ENCODE measurements at regions not wholly inside any gene's neighbourhood (a gene's known extent, or its start where the extent isn't known, plus 50 kb on each side); places are given as distances from the start of the nearest gene placed in this dataset.
A peak's percentile ranks its signal among the peaks of the same experiment; 100 is the strongest.

- H3K9me3 Mint-ChIP-seq: no peaks in the 10 kb centered on the region
- no peaks in the 10 kb centered on the region for H3K27me3 Mint-ChIP-seq (ENCODE audit: insufficient read depth, low read depth)
- peaks cover 91% of the 10 kb centered on the region for H3K27me3 ChIP-seq
Observed at GRCh38 chr18:72444798-72445155, 99.4 kb downstream of the CBLN2 start.

GRCh38 chr18:72444111-72444797 is 99.9 kb downstream of the CBLN2 start:
- Histone ChIP-seq H2AFZ (replicated peaks) (no peak overlapping the region), H3K4me2 (peak overlapping the region; percentile 45), H3K4me1 (peaks cover 15% of the 10 kb centered on the region), H3K79me2 (ENCODE audit: low read depth) (no peaks in the 10 kb centered on the region), H3K27ac (peak overlapping the region; percentile 83), H3K9me3 (ENCODE audit: low read depth) (no peaks in the 10 kb centered on the region), H3K4me3 (no peak overlapping the region), H3K36me3 (no peaks in the 10 kb centered on the region), H4K20me1 (ENCODE audit: low read depth) (no peaks in the 10 kb centered on the region), H3K9ac (no peak overlapping the region), H3F3A (ENCODE audit: low read depth) (peaks cover 19% of the 10 kb centered on the region), H3K27me3 (peaks cover 91% of the 10 kb centered on the region)
- Mint-ChIP-seq H3K4me3 (no peak overlapping the region), H3K27ac (no peak overlapping the region), H3K36me3 (peaks cover 3% of the 10 kb centered on the region), H3K4me1 (peaks cover 15% of the 10 kb centered on the region), H3K9me3 (no peaks in the 10 kb centered on the region), H3K27me3 (ENCODE audit: insufficient read depth, low read depth) (no peaks in the 10 kb centered on the region)
- TF ChIP-seq EZH2phosphoT487 (IDR thresholded peaks at IDR 0.05) (no peak), CTCF (IDR thresholded peaks at IDR 0.05) (no peak), EZH2 (IDR thresholded peaks at IDR 0.05) (no peak)
- peak; percentile 36 for DNase-seq (ENCODE audit: low spot score)

More at GRCh38 chr18:72444798-72445155, 99.4 kb downstream of the CBLN2 start:
- H3K9ac ChIP-seq: no peak overlapping the region
- no peaks in the 10 kb centered on the region for H3K79me2 ChIP-seq (ENCODE audit: low read depth)
- no peak overlapping the region for H3K4me3 ChIP-seq
- TF ChIP-seq EZH2phosphoT487 (IDR thresholded peaks at IDR 0.05): no peak
- no peak overlapping the region for H2AFZ ChIP-seq (replicated peaks)
- H3K4me2 ChIP-seq: peak overlapping the region; percentile 45
- no peaks in the 10 kb centered on the region for H3K9me3 ChIP-seq (ENCODE audit: low read depth)
- no peaks in the 10 kb centered on the region for H4K20me1 ChIP-seq (ENCODE audit: low read depth)
- DNase-seq (ENCODE audit: low spot score): peak; percentile 28
- no peak overlapping the region for H3K4me3 Mint-ChIP-seq
- H3K27ac Mint-ChIP-seq: no peak overlapping the region
- H3K4me1 ChIP-seq: peaks cover 15% of the 10 kb centered on the region
- peak overlapping the region; percentile 83 for H3K27ac ChIP-seq
- H3K36me3 Mint-ChIP-seq: peaks cover 3% of the 10 kb centered on the region
- no peaks in the 10 kb centered on the region for H3K36me3 ChIP-seq
- peaks cover 15% of the 10 kb centered on the region for H3K4me1 Mint-ChIP-seq
- peaks cover 19% of the 10 kb centered on the region for H3F3A ChIP-seq (ENCODE audit: low read depth)

- no peaks in the 10 kb centered on the region for H3K27me3 Mint-ChIP-seq (ENCODE audit: insufficient read depth, low read depth)
- Histone ChIP-seq H2AFZ (replicated peaks) (no peak overlapping the region), H3K27ac (no peak overlapping the region), H3K4me2 (no peak overlapping the region), H3K9me3 (ENCODE audit: low read depth) (no peaks in the 10 kb centered on the region), H3K4me3 (no peak overlapping the region), H3K27me3 (peaks cover 59% of the 10 kb centered on the region), H4K20me1 (ENCODE audit: low read depth) (no peaks in the 10 kb centered on the region), H3K79me2 (ENCODE audit: low read depth) (no peaks in the 10 kb centered on the region), H3K9ac (no peak overlapping the region), H3K4me1 (no peaks in the 10 kb centered on the region), H3F3A (ENCODE audit: low read depth) (no peaks in the 10 kb centered on the region), H3K36me3 (no peaks in the 10 kb centered on the region)
- no peaks in the 10 kb centered on the region for H3K9me3 Mint-ChIP-seq
- no peaks in the 10 kb centered on the region for H3K4me1 Mint-ChIP-seq
- TF ChIP-seq CTCF (IDR thresholded peaks at IDR 0.05) (no peak), EZH2phosphoT487 (IDR thresholded peaks at IDR 0.05) (no peak), EZH2 (IDR thresholded peaks at IDR 0.05) (no peak)
- H3K27ac Mint-ChIP-seq: no peak overlapping the region
- no peak for DNase-seq (ENCODE audit: low spot score)
- no peak overlapping the region for H3K4me3 Mint-ChIP-seq
- no peaks in the 10 kb centered on the region for H3K36me3 Mint-ChIP-seq
Observed at GRCh38 chr18:72436401-72436800, 107.7 kb downstream of the CBLN2 start.

GRCh38 chr18:72433756-72434155 is 110.4 kb downstream of the CBLN2 start:
- H3K4me3 Mint-ChIP-seq: no peak overlapping the region
- Histone ChIP-seq H3F3A (ENCODE audit: low read depth) (no peaks in the 10 kb centered on the region), H3K79me2 (ENCODE audit: low read depth) (no peaks in the 10 kb centered on the region), H3K4me1 (no peaks in the 10 kb centered on the region), H3K27ac (no peak overlapping the region), H2AFZ (replicated peaks) (no peak overlapping the region), H3K9me3 (ENCODE audit: low read depth) (no peaks in the 10 kb centered on the region), H3K36me3 (no peaks in the 10 kb centered on the region), H4K20me1 (ENCODE audit: low read depth) (no peaks in the 10 kb centered on the region), H3K4me3 (no peak overlapping the region), H3K27me3 (peaks cover 33% of the 10 kb centered on the region), H3K4me2 (no peak overlapping the region), H3K9ac (no peak overlapping the region)
- H3K27ac Mint-ChIP-seq: no peak overlapping the region
- H3K36me3 Mint-ChIP-seq: no peaks in the 10 kb centered on the region
- no peaks in the 10 kb centered on the region for H3K4me1 Mint-ChIP-seq
- no peak for DNase-seq (ENCODE audit: low spot score)
- peaks cover 4% of the 10 kb centered on the region for H3K9me3 Mint-ChIP-seq
- no peak for TF ChIP-seq CTCF (IDR thresholded peaks at IDR 0.05)
- no peak for TF ChIP-seq EZH2 (IDR thresholded peaks at IDR 0.05)
- no peak for TF ChIP-seq EZH2phosphoT487 (IDR thresholded peaks at IDR 0.05)
- no peaks in the 10 kb centered on the region for H3K27me3 Mint-ChIP-seq (ENCODE audit: insufficient read depth, low read depth)
